Skeletal muscle tissue (tissue), 3 donors: ENCODE measurements at regions not wholly inside any gene's neighbourhood (a gene's known extent, or its start where the extent isn't known, plus 50 kb on each side); places are given as distances from the start of the nearest gene placed in this dataset.
"Not testable (repeated sequence)": the region's sequence is repeated elsewhere in the genome, so short reads cannot be mapped to it uniquely, and the experiment has no call there.

ENCODE experiments used
- H3K27ac ChIP-seq: one replicate; pipeline ENCODE4 v1.7.0; 2013; ENCODE audit warnings: mild to moderate bottlenecking, low read depth, low read length, inconsistent platforms
- H3K27me3 ChIP-seq, 3 donors: one replicate each; pipeline ENCODE4 v1.7.0; 2013; ENCODE audit warnings: low read length in 3 of 3; ENCODE audit not compliant: control insufficient read depth in 3 of 3, insufficient read depth in 3 of 3
- H3K36me3 ChIP-seq, 3 donors: one replicate each; pipeline ENCODE4 v1.7.0; 2013; ENCODE audit warnings: low read length in 3 of 3; ENCODE audit not compliant: control insufficient read depth in 3 of 3, insufficient read depth in 3 of 3
- H3K4me1 ChIP-seq, 3 donors: one replicate each; pipeline ENCODE4 v1.7.0; 2013; ENCODE audit warnings: low read length in 3 of 3, mild to moderate bottlenecking in 3 of 3; ENCODE audit not compliant: control insufficient read depth in 3 of 3, insufficient read depth in 3 of 3
- H3K4me3 ChIP-seq, 3 donors: one replicate each; pipeline ENCODE4 v1.7.0; 2013; ENCODE audit warnings: low read length in 3 of 3
- H3K9ac ChIP-seq, 3 donors: one replicate each; pipeline ENCODE4 v1.7.0; 2013; ENCODE audit warnings: low read length in 3 of 3, mild to moderate bottlenecking in 3 of 3, moderate library complexity in 2 of 3, low read depth in 1 of 3
- H3K9me3 ChIP-seq, 3 donors: one replicate each; pipeline ENCODE4 v1.7.0; 2013; ENCODE audit warnings: low read length in 3 of 3; ENCODE audit not compliant: control insufficient read depth in 3 of 3
- donor health status: Osteomylitis.

GRCh38 chr2:129914538-129915302 lies 64.7 kb upstream of the RAB6C start:
- Histone ChIP-seq H3K9me3 (peaks cover 0 to 4% (median 3%) of the 10 kb centered on the region in 3 donors), H3K9ac (no peak overlapping the region), H3K27me3 (peaks cover 0 to 3% (median 0%) of the 10 kb centered on the region in 3 donors), H3K36me3 (no peaks in the 10 kb centered on the region), H3K4me1 (peaks cover 0 to 8% (median 3%) of the 10 kb centered on the region in 3 donors), H3K4me3 (peak overlapping the region in 2 of 3 donors; percentile 22 to 36), H3K27ac (no peak overlapping the region)

GRCh38 chr2:129915303-129915840 lies 64.1 kb upstream of the RAB6C start:
- Histone ChIP-seq H3K36me3 (no peaks in the 10 kb centered on the region), H3K4me3 (no peak overlapping the region), H3K9me3 (peaks cover 0 to 4% (median 3%) of the 10 kb centered on the region in 3 donors), H3K27ac (no peak overlapping the region), H3K9ac (no peak overlapping the region), H3K27me3 (peaks cover 0 to 3% (median 0%) of the 10 kb centered on the region in 3 donors), H3K4me1 (peaks cover 0 to 8% (median 3%) of the 10 kb centered on the region in 3 donors)

GRCh38 chr2:129918604-129919003 lies 60.9 kb upstream of the RAB6C start:
- H3K9me3 ChIP-seq, result peaks cover 0 to 4% (median 3%) of the 10 kb centered on the region in 3 donors

GRCh38 chr2:129922571-129923264 lies 56.7 kb upstream of the RAB6C start:
- Histone ChIP-seq H3K9me3 (peaks cover 0 to 4% (median 3%) of the 10 kb centered on the region in 3 donors), H3K27me3 (peaks cover 9 to 19% (median 18%) of the 10 kb centered on the region in 3 donors), H3K4me1 (peaks cover 0 to 3% (median 0%) of the 10 kb centered on the region in 3 donors), H3K4me3 (no peak overlapping the region), H3K9ac (no peak overlapping the region), H3K36me3 (no peaks in the 10 kb centered on the region), H3K27ac (no peak overlapping the region)

More at GRCh38 chr2:129918604-129919003, 60.9 kb upstream of the RAB6C start:
- H3K27me3 ChIP-seq, result peaks cover 10 to 18% (median 17%) of the 10 kb centered on the region in 3 donors
- no peaks in the 10 kb centered on the region for H3K36me3 ChIP-seq
- H3K4me1 ChIP-seq, result peaks cover 0 to 10% (median 3%) of the 10 kb centered on the region in 3 donors
- H3K9ac ChIP-seq, result no peak overlapping the region
- H3K27ac ChIP-seq, result no peak overlapping the region
- H3K4me3 ChIP-seq, result no peak overlapping the region

GRCh38 chr2:129923265-129924091 lies 56.0 kb upstream of the RAB6C start:
- H3K4me1 ChIP-seq, result peaks cover 0 to 3% (median 0%) of the 10 kb centered on the region in 3 donors
- peak overlapping the region in 1 of 3 donors; percentile 22 for H3K4me3 ChIP-seq
- H3K9me3 ChIP-seq, result no peaks in the 10 kb centered on the region
- no peak overlapping the region for H3K27ac ChIP-seq
- peaks cover 9 to 19% (median 18%) of the 10 kb centered on the region in 3 donors for H3K27me3 ChIP-seq
- no peaks in the 10 kb centered on the region for H3K36me3 ChIP-seq
- no peak overlapping the region for H3K9ac ChIP-seq

- H3K36me3 ChIP-seq, H3K9me3 ChIP-seq, H3K4me3 ChIP-seq, H3K27ac ChIP-seq, H3K4me1 ChIP-seq, H3K9ac ChIP-seq: not testable (repeated sequence)
- H3K27me3 ChIP-seq, result peaks cover 9 to 22% (median 18%) of the 10 kb centered on the region in 3 donors
Observed at GRCh38 chr2:129924115-129924514, 55.4 kb upstream of the RAB6C start.

GRCh38 chr2:129925381-129925780 lies 54.1 kb upstream of the RAB6C start:
- Histone ChIP-seq H3K36me3 (no peaks in the 10 kb centered on the region), H3K27me3 (peaks cover 12 to 22% (median 22%) of the 10 kb centered on the region in 3 donors), H3K4me3 (no peak overlapping the region), H3K9ac (no peak overlapping the region), H3K4me1 (peaks cover 0 to 3% (median 0%) of the 10 kb centered on the region in 3 donors), H3K9me3 (no peaks in the 10 kb centered on the region), H3K27ac (no peak overlapping the region)

GRCh38 chr2:129927696-129928095 lies 51.8 kb upstream of the RAB6C start:
- H3K9ac ChIP-seq, result no peak overlapping the region
- peaks cover 9 to 13% (median 12%) of the 10 kb centered on the region in 3 donors for H3K27me3 ChIP-seq
- peaks cover 0 to 3% (median 0%) of the 10 kb centered on the region in 3 donors for H3K4me1 ChIP-seq
- no peaks in the 10 kb centered on the region for H3K9me3 ChIP-seq
- H3K27ac ChIP-seq, result no peak overlapping the region
- no peak overlapping the region for H3K4me3 ChIP-seq
- no peaks in the 10 kb centered on the region for H3K36me3 ChIP-seq
